ENCODE measurements at regions not wholly inside any gene's neighbourhood (a gene's known extent, or its start where the extent isn't known, plus 50 kb on each side); places are given as distances from the start of the nearest gene placed in this dataset.

- DNase-seq: no peak
Measured at GRCh38 chr13:109500146-109500773, 286.1 kb downstream of the IRS2 start.

GRCh38 chr13:109497917-109498316 lies 288.5 kb downstream of the IRS2 start:
- no peak for DNase-seq

- no peak for DNase-seq
Measured at GRCh38 chr13:109496216-109496615, 290.2 kb downstream of the IRS2 start.

- DNase-seq: no peak
Measured at GRCh38 chr13:109494925-109495369, 291.4 kb downstream of the IRS2 start.

- DNase-seq: no peak
Measured at GRCh38 chr13:109485136-109485794, 301.1 kb downstream of the IRS2 start.

- no peak for DNase-seq
Measured at GRCh38 chr13:109483284-109483683, 303.1 kb downstream of the IRS2 start.

GRCh38 chr13:109481040-109481439 lies 305.3 kb downstream of the IRS2 start:
- DNase-seq: no peak

GRCh38 chr13:109480011-109480955 lies 306.1 kb downstream of the IRS2 start:
- DNase-seq: no peak

- no peak for DNase-seq
Measured at GRCh38 chr13:109479534-109479933, 306.8 kb downstream of the IRS2 start.

GRCh38 chr13:109476001-109476400 lies 310.4 kb downstream of the IRS2 start:
- DNase-seq: no peak

GRCh38 chr13:109468123-109468522 lies 318.3 kb downstream of the IRS2 start:
- DNase-seq: no peak

GRCh38 chr13:109465148-109465547 lies 321.2 kb downstream of the IRS2 start:
- no peak for DNase-seq

- DNase-seq: no peak
Measured at GRCh38 chr13:109454167-109454917, 332.0 kb downstream of the IRS2 start.

- DNase-seq: no peak
Measured at GRCh38 chr13:109451726-109452125, 334.7 kb downstream of the IRS2 start.

GRCh38 chr13:109448629-109449028 lies 337.8 kb downstream of the IRS2 start:
- DNase-seq: no peak

GRCh38 chr13:109447667-109448066 lies 338.7 kb downstream of the IRS2 start:
- DNase-seq: no peak

GRCh38 chr13:109440320-109440719 lies 346.1 kb downstream of the IRS2 start:
- no peak for DNase-seq

GRCh38 chr13:109439813-109440212 lies 346.6 kb downstream of the IRS2 start:
- no peak for DNase-seq

- DNase-seq: no peak
Measured at GRCh38 chr13:109436841-109437240, 349.5 kb downstream of the IRS2 start.

- DNase-seq: no peak
Measured at GRCh38 chr13:109436055-109436622, 350.2 kb downstream of the IRS2 start.

GRCh38 chr13:109431217-109431616 lies 355.2 kb downstream of the IRS2 start:
- no peak for DNase-seq

- no peak for DNase-seq
Measured at GRCh38 chr13:109428146-109428545, 358.2 kb downstream of the IRS2 start.

- no peak for DNase-seq
Measured at GRCh38 chr13:109427695-109428094, 358.7 kb downstream of the IRS2 start.
